SK-N-SH (cell line): ENCODE measurements at regions not wholly inside any gene's neighbourhood (a gene's known extent, or its start where the extent isn't known, plus 50 kb on each side); places are given as distances from the start of the nearest gene placed in this dataset.

Source experiments
- CTCF ChIP-seq: fragments of 200-600 bp; sonication (generic); IDR thresholded peaks from 2 replicates; pipeline ENCODE4 v1.6.1; 2017; ENCODE audit warnings: antibody characterized with exemption, mild to moderate bottlenecking, moderate library complexity
- EP300 ChIP-seq, 2 experiments: IDR thresholded peaks; 2 replicates each; pipeline versions ENCODE4 v1.4.0 to v1.6.1; 2012; ENCODE audit warnings: borderline replicate concordance in 1 of 2, low read depth in 1 of 2, low read length in 1 of 2
- GABPA ChIP-seq: IDR thresholded peaks from 2 replicates; pipeline ENCODE4 v1.4.0; 2012; ENCODE audit warnings: low read depth, mild to moderate bottlenecking
- JUND ChIP-seq: IDR thresholded peaks from 2 replicates; pipeline ENCODE4 v1.4.0; 2012
- MAX ChIP-seq: IDR thresholded peaks from 2 replicates; pipeline ENCODE4 v1.4.0; 2012; ENCODE audit warnings: low read depth
- NFIC ChIP-seq: IDR thresholded peaks from 2 replicates; pipeline ENCODE4 v1.4.0; 2012; ENCODE audit warnings: borderline replicate concordance
- NRF1 ChIP-seq: IDR thresholded peaks from 2 replicates; pipeline ENCODE4 v1.6.1; 2012; ENCODE audit warnings: low read depth, mild to moderate bottlenecking, low read length
- POLR2AphosphoS5 ChIP-seq: IDR thresholded peaks from 2 replicates; pipeline ENCODE4 v1.6.1; 2012; ENCODE audit warnings: low read depth, low read length
- RFX5 ChIP-seq: IDR thresholded peaks from 2 replicates; pipeline ENCODE4 v1.6.1; 2012; ENCODE audit warnings: mild to moderate bottlenecking, improper control_type of control experiment, low read length
- TCF12 ChIP-seq: IDR thresholded peaks from 2 replicates; pipeline ENCODE4 v1.4.0; 2012
- USF2 ChIP-seq: fragments of 150-350 bp; IDR thresholded peaks from 2 replicates; pipeline ENCODE4 v1.6.1; 2017; ENCODE audit warnings: antibody characterized with exemption, low read length, low read depth, borderline replicate concordance
- YY1 ChIP-seq: IDR thresholded peaks from 2 replicates; pipeline ENCODE4 v1.4.0; 2012; ENCODE audit warnings: low read depth, mild to moderate bottlenecking

GRCh38 chr5:155794795-155795194 lies 532.2 kb upstream of the SGCD start:
- TF ChIP-seq EP300 (IDR thresholded peaks at IDR 0.05; ENCODE audit: borderline replicate concordance in 1 of 2, low read depth in 1 of 2, low read length in 1 of 2) (no peak), CTCF (no peak), GABPA (no peak), MAX (no peak), POLR2AphosphoS5 (no peak), JUND (no peak), USF2 (no peak), TCF12 (no peak), RFX5 (no peak), NRF1 (no peak), NFIC (no peak), YY1 (no peak)
